T-cell (primary cell): ENCODE measurements at regions not wholly inside any gene's neighbourhood (a gene's known extent, or its start where the extent isn't known, plus 50 kb on each side); places are given as distances from the start of the nearest gene placed in this dataset.

Experiments
- ATAC-seq, 4 experiments: fragments of 200-7000 bp in 3 of 4; fragments of 150-1000 bp in 1 of 4; cut with Tn5 transposase; replicated peaks in 1 of 4; 1 replicate in 3 of 4; 2 replicates in 1 of 4; pipeline ENCODE4 v1.10.0; 2021; ENCODE audit warnings: moderate library complexity in 3 of 4, mild to moderate bottlenecking in 2 of 4, moderate number of reproducible peaks in 1 of 4
- CTCF ChIA-PET, 2 donors: fragments of 300-600 bp; sonication (Branson Sonifier 250); formaldehyde crosslinking; loops; one replicate each; lab custom pipeline; 2022; ENCODE audit warnings: antibody characterized with exemption in 2 of 2; lab: Charles Lee
- POLR2A ChIA-PET, 2 donors: fragments of 300-600 bp; sonication (Branson Sonifier 250); formaldehyde crosslinking; loops; one replicate each; lab custom pipeline; 2022; ENCODE audit warnings: antibody characterized with exemption in 2 of 2; lab: Charles Lee
- DNase-seq, 35 experiments: peaks; one replicate each; pipeline versions ENCODE4 v3.0.0 to v3.0.0-alpha.2; 2013 to 2023
- H3K27ac ChIP-seq: one replicate; pipeline ENCODE4 v1.5.1; 2013; ENCODE audit warnings: low read length
- H3K27me3 ChIP-seq, 2 experiments: replicated peaks in 1 of 2; 1 replicate in 1 of 2; 2 replicates in 1 of 2; pipeline versions ENCODE4 v1.6.1 to v1.7.0; 2013; ENCODE audit warnings: low read length in 1 of 2, mixed read lengths in 1 of 2; ENCODE audit not compliant: control insufficient read depth in 2 of 2, insufficient read depth in 2 of 2; ENCODE audit errors: extremely low read depth in 1 of 2
- H3K36me3 ChIP-seq, 2 donors: 1 replicate in 1 of 2; 2 replicates in 1 of 2; pipeline versions ENCODE4 v1.6.1 to v1.7.0; 2013; ENCODE audit warnings: low read length in 1 of 2; ENCODE audit not compliant: control insufficient read depth in 2 of 2, insufficient read depth in 1 of 2; ENCODE audit errors: extremely low read depth in 1 of 2
- H3K4me1 ChIP-seq, 2 experiments: 1 replicate in 1 of 2; 2 replicates in 1 of 2; pipeline versions ENCODE4 v1.6.1 to v1.7.0; 2013; ENCODE audit warnings: low read length in 2 of 2, mixed read lengths in 1 of 2; ENCODE audit not compliant: insufficient read depth in 2 of 2, control insufficient read depth in 1 of 2; ENCODE audit errors: extremely low read depth in 1 of 2
- H3K4me3 ChIP-seq, 2 donors: 1 replicate in 1 of 2; 2 replicates in 1 of 2; pipeline versions ENCODE4 v1.5.1 to v1.7.0; 2013; ENCODE audit warnings: mild to moderate bottlenecking in 2 of 2, low read length in 1 of 2, moderate library complexity in 1 of 2; ENCODE audit not compliant: control insufficient read depth in 1 of 2; ENCODE audit errors: extremely low read depth in 1 of 2
- H3K9me3 ChIP-seq: 2 replicates; pipeline ENCODE4 v1.7.0; 2013
- H3K27ac Mint-ChIP-seq, 2 donors: one replicate each; pipeline ENCODE4 v1.8.0; 2020 to 2021; ENCODE audit warnings: mild to moderate bottlenecking in 2 of 2, mixed read lengths in 2 of 2
- H3K27me3 Mint-ChIP-seq, 2 donors: one replicate each; pipeline ENCODE4 v1.8.0; 2021 to 2022; ENCODE audit warnings: mixed read lengths in 2 of 2
- H3K36me3 Mint-ChIP-seq: one replicate; pipeline ENCODE4 v1.8.0; 2021; ENCODE audit warnings: mixed read lengths
- H3K4me1 Mint-ChIP-seq, 3 donors: one replicate each; pipeline ENCODE4 v1.8.0; 2020 to 2022; ENCODE audit warnings: mixed read lengths in 3 of 3, mild to moderate bottlenecking in 1 of 3
- H3K4me3 Mint-ChIP-seq, 3 donors: one replicate each; pipeline ENCODE4 v1.8.0; 2020 to 2022; ENCODE audit warnings: mild to moderate bottlenecking in 3 of 3, mixed read lengths in 3 of 3, moderate library complexity in 3 of 3
- H3K9me3 Mint-ChIP-seq, 3 donors: one replicate each; pipeline ENCODE4 v1.8.0; 2020 to 2022; ENCODE audit warnings: mixed read lengths in 3 of 3
- WGBS: methylation state at CpG from one replicate; pipeline ENCODE4 v1.1.5; 2013; ENCODE audit warnings: missing lambda C conversion rate; ENCODE audit not compliant: insufficient coverage; 5-methylcytosine and 5-hydroxymethylcytosine counted together

DNA sequence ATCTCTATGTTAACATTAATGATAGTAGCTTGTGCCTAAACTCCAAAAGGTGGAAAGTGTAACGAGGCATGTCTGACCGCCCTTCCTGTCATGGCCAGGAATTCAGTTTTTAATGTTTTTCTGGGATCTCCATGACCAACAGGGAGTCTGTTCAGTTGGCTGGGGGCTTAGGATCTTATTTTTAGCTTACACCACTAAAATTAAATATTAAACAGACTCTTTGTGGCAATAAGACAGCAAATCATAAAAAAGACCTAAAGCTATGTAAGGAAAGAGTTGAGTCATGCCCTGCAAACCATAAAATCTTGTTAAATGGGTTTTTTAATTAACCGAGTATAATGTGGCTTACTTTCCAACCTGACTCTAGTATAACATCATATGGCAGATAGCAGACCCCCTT lies 247.8 kb downstream of the DIRAS2 start:
- POLR2A ChIA-PET: no interaction called here
- CTCF ChIA-PET: no interaction called here
- H3K27me3 ChIP-seq: no peaks in the 10 kb centered on the region
- Mint-ChIP-seq H3K4me1 (no peaks in the 10 kb centered on the region), H3K9me3 (no peaks in the 10 kb centered on the region), H3K4me3 (no peak overlapping the region), H3K27me3 (peaks cover 7 to 26% of the 10 kb centered on the region in 2 donors), H3K36me3 (no peaks in the 10 kb centered on the region), H3K27ac (no peak overlapping the region)
- no peak for DNase-seq
- WGBS: no CpG with 5 or more reads among the region's 3 CpGs
- H3K27ac ChIP-seq: no peak overlapping the region
- H3K4me3 ChIP-seq: no peak overlapping the region
- no peak for ATAC-seq
- no peaks in the 10 kb centered on the region for H3K9me3 ChIP-seq
- no peaks in the 10 kb centered on the region for H3K4me1 ChIP-seq
- H3K36me3 ChIP-seq: no peaks in the 10 kb centered on the region

DNA sequence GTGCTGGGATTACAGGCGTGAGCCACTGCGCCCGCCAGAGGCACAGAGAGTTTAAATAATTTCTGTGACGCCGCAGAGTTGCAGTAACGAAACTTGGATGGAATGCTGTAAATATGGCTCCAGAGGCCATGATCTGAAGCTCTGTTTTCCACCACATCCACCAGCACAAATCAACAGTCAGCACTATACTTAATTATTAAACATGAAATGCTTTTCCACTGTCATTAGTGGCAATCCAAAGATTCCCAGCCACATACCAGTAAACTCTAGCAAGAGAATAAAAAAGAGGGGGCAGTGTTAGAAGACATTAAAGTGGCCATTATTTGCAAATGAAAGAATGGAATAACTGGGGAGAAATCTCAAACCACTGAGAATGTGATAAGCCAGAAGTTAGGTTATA lies 242.5 kb downstream of the DIRAS2 start:
- H3K36me3 ChIP-seq: no peaks in the 10 kb centered on the region
- DNase-seq (no peak), ATAC-seq (no peak)
- Mint-ChIP-seq H3K9me3 (no peaks in the 10 kb centered on the region), H3K4me3 (no peak overlapping the region), H3K4me1 (no peaks in the 10 kb centered on the region), H3K27me3 (peaks cover 8 to 36% of the 10 kb centered on the region in 2 donors), H3K27ac (no peak overlapping the region), H3K36me3 (no peaks in the 10 kb centered on the region)
- H3K4me3 ChIP-seq: no peak overlapping the region
- CTCF ChIA-PET: no interaction called here
- no peak overlapping the region for H3K27ac ChIP-seq
- no peaks in the 10 kb centered on the region for H3K27me3 ChIP-seq
- WGBS: 91% methylated on average over 6 of the region's 6 CpGs
- POLR2A ChIA-PET: no interaction called here
- H3K9me3 ChIP-seq: no peaks in the 10 kb centered on the region
- no peaks in the 10 kb centered on the region for H3K4me1 ChIP-seq

DNA sequence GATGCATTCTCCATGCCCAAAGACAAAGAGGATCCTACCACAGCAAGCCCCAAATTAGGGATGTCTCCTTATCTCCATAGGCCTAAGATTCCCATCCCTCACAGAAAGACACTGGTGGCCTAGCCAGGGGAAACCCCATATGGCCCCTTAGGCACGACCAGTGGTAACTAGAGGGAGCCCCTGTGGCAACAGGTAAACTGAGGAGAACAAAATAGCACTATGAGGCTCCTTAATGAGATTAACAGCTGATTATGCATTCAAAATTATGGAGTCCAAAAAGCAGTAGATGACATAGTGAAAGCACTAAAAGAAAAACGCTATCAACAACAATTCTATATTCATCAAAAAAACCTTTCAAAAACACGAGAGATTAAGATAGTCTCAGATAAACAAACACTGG lies 234.0 kb downstream of the DIRAS2 start:
- DNase-seq (no peak), ATAC-seq (no peak)
- H3K27me3 Mint-ChIP-seq: peaks cover 4 to 11% of the 10 kb centered on the region in 2 donors
- H3K4me3 ChIP-seq: no peak overlapping the region
- no peaks in the 10 kb centered on the region for H3K4me1 ChIP-seq
- H3K36me3 ChIP-seq: no peaks in the 10 kb centered on the region
- WGBS: 38% methylated on average over 1 of the region's 3 CpGs
- ChIA-PET POLR2A (no interaction called here), CTCF (no interaction called here)
- no peak overlapping the region for H3K4me3 Mint-ChIP-seq
- H3K36me3 Mint-ChIP-seq: no peaks in the 10 kb centered on the region
- H3K9me3 Mint-ChIP-seq: peaks cover 5 to 16% (median 16%) of the 10 kb centered on the region in 3 donors
- H3K27ac Mint-ChIP-seq: no peak overlapping the region
- H3K4me1 Mint-ChIP-seq: no peaks in the 10 kb centered on the region
- no peaks in the 10 kb centered on the region for H3K27me3 ChIP-seq
- H3K27ac ChIP-seq: no peak overlapping the region
- no peaks in the 10 kb centered on the region for H3K9me3 ChIP-seq

DNA sequence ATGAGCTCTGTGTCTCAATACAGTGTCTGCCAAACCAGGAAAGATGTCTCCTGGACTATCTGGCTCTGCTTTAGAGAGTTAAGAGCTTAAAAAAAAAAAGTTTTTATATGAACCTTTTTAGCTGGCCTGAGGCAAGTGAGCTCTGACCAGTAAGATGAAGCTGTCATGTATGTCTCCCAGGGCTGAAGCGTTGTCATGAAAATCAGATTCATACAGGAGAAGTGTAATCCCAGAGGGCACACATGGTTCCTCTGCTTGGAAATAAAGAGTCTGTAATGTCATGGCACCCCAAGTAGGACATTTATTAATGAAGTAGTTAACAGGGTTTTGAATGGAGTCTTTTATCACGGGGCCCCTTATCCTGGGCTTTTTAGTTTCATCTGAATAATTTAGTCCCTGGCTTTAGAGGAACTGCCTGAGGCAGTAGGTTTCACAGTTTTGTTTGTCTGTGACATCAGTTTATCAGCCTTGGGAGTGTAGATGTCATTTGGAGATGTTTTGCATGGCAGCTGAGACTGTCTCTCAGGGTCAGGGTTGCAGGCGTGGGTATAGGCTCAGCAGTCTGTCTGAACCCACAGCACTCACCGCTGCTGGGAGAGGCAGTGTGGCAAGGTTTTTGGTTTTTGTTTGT lies 223.3 kb downstream of the DIRAS2 start:
- WGBS: 75% methylated on average over 4 of the region's 4 CpGs
- no peak for ATAC-seq
- CTCF ChIA-PET: no interaction called here

DNA sequence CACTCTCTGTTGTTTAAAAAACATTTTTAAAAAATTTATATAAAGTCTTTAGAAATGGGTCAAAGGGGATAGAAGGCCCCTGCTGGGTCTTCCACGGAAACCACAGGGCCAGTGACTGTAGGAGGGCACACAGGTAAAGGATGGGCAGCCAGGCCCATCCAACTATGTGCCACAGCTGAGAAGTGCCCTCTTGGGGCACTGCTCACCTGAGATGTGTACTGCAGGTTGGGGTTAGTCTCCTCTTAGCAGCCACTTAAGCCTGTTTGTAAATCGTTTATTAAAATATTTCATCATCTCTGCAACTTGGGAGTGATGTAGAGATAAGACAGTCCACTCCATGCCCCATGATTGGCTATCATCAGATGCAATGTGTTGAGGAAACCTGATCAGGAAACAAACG lies 222.4 kb downstream of the DIRAS2 start:
- CTCF ChIA-PET: no interaction called here
- Mint-ChIP-seq H3K27me3 (peaks cover 7 to 15% of the 10 kb centered on the region in 2 donors), H3K36me3 (no peaks in the 10 kb centered on the region), H3K4me3 (no peak overlapping the region), H3K4me1 (no peaks in the 10 kb centered on the region), H3K27ac (no peak overlapping the region), H3K9me3 (no peaks in the 10 kb centered on the region)
- peaks cover 2 to 9% of the 10 kb centered on the region in 2 experiments for H3K27me3 ChIP-seq
- no peak overlapping the region for H3K4me3 ChIP-seq
- no peak overlapping the region for H3K27ac ChIP-seq
- H3K36me3 ChIP-seq: no peaks in the 10 kb centered on the region
- POLR2A ChIA-PET: no interaction called here
- DNase-seq (no peak), ATAC-seq (no peak)
- 56% methylated on average over 2 of the region's 3 CpGs for WGBS
- no peaks in the 10 kb centered on the region for H3K9me3 ChIP-seq
- no peaks in the 10 kb centered on the region for H3K4me1 ChIP-seq

More for the DNA sequence above, 223.3 kb downstream of the DIRAS2 start:
- no peaks in the 10 kb centered on the region for H3K36me3 Mint-ChIP-seq
- no peaks in the 10 kb centered on the region for H3K9me3 ChIP-seq
- no peak overlapping the region for H3K4me3 ChIP-seq
- no peak overlapping the region for H3K27ac Mint-ChIP-seq
- peaks cover 6 to 9% of the 10 kb centered on the region in 2 donors for H3K27me3 Mint-ChIP-seq
- no peak overlapping the region for H3K27ac ChIP-seq
- H3K27me3 ChIP-seq: peaks cover 0 to 9% of the 10 kb centered on the region in 2 experiments
- no peaks in the 10 kb centered on the region for H3K4me1 ChIP-seq
- no peak for DNase-seq
- no peaks in the 10 kb centered on the region for H3K4me1 Mint-ChIP-seq
- H3K4me3 Mint-ChIP-seq: no peak overlapping the region
- H3K9me3 Mint-ChIP-seq: no peaks in the 10 kb centered on the region
- POLR2A ChIA-PET: no interaction called here
- no peaks in the 10 kb centered on the region for H3K36me3 ChIP-seq

DNA sequence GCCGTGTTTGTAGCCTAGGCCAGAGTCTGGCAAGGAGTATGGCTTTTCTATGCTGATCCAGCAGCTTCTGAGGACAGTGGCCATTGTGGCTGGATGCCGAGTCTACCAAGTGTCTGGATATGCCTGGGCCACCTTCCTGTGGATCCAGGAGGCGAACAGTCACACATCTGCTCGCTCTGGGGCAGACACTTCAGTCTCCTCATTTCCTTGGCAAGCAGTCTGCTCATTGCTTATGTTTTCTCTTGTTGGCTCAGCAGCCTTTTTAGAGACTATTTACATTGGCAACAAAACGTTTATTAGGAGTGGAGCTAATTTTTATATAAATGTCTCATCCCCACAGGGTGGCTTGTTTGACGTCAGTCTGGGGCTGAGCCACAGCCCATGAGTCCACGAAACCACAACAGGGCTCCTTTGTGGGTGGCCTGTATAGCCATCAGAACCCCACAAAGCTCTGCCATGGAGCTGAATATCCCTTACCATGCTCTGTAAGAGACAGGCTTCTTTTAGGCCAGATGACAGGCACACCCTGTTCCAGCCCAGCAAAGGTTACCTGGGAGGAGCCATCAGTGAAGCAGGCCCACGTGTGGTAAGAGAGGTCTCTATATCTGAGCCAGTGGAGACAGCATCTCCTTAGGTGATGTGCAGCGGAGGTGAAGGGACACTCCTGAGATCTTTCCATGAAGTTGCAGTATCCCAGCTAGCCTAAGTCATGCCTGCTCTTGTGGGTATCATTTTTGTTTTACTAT lies 221.7 kb downstream of the DIRAS2 start:
- no peak overlapping the region for H3K4me3 ChIP-seq
- no peaks in the 10 kb centered on the region for H3K9me3 Mint-ChIP-seq
- DNase-seq (no peak), ATAC-seq (no peak)
- CTCF ChIA-PET: no interaction called here
- H3K36me3 Mint-ChIP-seq: no peaks in the 10 kb centered on the region
- no peak overlapping the region for H3K4me3 Mint-ChIP-seq
- no peak overlapping the region for H3K27ac ChIP-seq
- 53% methylated on average over 8 of the region's 9 CpGs for WGBS
- POLR2A ChIA-PET: no interaction called here
- H3K36me3 ChIP-seq: no peaks in the 10 kb centered on the region
- no peaks in the 10 kb centered on the region for H3K4me1 Mint-ChIP-seq
- H3K9me3 ChIP-seq: no peaks in the 10 kb centered on the region
- peaks cover 2 to 9% of the 10 kb centered on the region in 2 experiments for H3K27me3 ChIP-seq
- H3K27ac Mint-ChIP-seq: no peak overlapping the region
- H3K27me3 Mint-ChIP-seq: peaks cover 7 to 12% of the 10 kb centered on the region in 2 donors
- no peaks in the 10 kb centered on the region for H3K4me1 ChIP-seq
